ENCODE measurements at regions not wholly inside any gene's neighbourhood (a gene's known extent, or its start where the extent isn't known, plus 50 kb on each side); places are given as distances from the start of the nearest gene placed in this dataset.

GRCh38 chr22:48838376-48838775, 989.3 kb downstream of the BRD1 start:
- TF ChIP-seq CTCF (IDR thresholded peaks at IDR 0.05 in 8 of 11, conservative IDR thresholded peaks at IDR 0.05 in 3 of 11), result no peak
- no peak for TF ChIP-seq POLR2A (IDR thresholded peaks at IDR 0.05)
- TF ChIP-seq POLR2AphosphoS5 (IDR thresholded peaks at IDR 0.05), result no peak

All from spleen (tissue), 7 donors.